ENCODE measurements at regions not wholly inside any gene's neighbourhood (a gene's known extent, or its start where the extent isn't known, plus 50 kb on each side); places are given as distances from the start of the nearest gene placed in this dataset.

DNA sequence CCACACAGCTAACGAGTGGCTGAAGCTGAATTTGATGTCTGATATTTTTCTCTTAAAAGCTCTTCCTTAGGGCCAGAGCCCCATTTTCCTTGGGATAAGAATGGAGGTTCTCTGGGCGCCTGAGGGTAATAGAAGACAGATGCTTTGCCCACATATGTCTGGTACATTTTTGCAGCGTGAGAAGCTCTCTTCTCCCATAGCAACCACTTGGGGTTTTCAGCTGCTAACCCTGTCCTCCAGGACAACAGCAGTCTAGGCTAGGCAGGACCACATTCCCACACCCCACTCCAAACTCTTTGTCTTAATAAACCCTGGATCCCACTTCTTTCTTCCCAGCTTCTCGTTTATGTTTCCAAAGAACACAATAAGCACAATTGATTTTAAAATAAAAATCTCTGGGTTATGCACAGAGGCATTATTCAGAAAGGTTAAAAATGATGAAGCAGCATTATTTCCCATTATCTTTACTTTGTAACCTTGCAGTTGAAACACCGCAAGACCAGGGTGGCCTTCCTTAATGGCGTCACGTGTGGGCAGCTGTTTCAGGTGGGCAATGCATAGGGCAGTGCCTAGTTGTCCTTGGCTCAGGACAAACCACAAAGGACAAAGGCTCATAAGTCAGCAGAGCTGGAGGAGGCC lies 56.5 kb upstream of the NTRK3 start:
- DNase-seq, result no peak

- no peak for DNase-seq
Observed at GRCh38 chr15:88309363-88309762, 52.8 kb upstream of the NTRK3 start.

DNA sequence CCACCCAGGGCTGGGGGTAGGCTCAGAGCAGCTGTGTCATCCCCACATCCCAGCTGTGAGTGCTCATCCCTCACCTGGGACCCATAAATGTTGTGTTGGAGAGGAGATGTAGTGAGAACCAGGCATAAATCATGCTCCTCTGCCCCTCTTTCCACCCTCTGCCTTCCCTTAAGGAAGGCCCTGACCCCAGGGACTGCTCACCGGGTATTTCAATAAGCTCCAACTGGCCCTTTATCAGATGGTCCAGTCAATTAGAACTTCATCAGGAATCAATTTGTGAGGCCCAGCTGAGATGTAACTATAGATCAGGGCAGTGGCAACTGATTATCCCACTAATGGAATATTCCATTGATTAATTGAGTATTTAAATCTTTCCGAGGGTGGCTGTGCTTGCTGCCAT lies 50.8 kb upstream of the NTRK3 start:
- no peak for DNase-seq

Data from activated CD4-positive, CD25-positive, alpha-beta regulatory T cell (primary cell).